Stomach (tissue), 8 donors: ENCODE measurements at regions not wholly inside any gene's neighbourhood (a gene's known extent, or its start where the extent isn't known, plus 50 kb on each side); places are given as distances from the start of the nearest gene placed in this dataset.
A peak's percentile ranks its signal among the peaks of the same experiment; 100 is the strongest.

Experiments used
- DNase-seq, 2 donors: peaks; one replicate each; pipeline versions ENCODE4 v3.0.0 to v3.0.0-alpha.2; 2013 to 2019
- H3K27ac ChIP-seq, 5 donors: fragments of 200-600 bp in 4 of 5; sonication (generic) in 4 of 5; one replicate each; pipeline ENCODE4 v1.5.1; 2013 to 2019; ENCODE audit warnings: mild to moderate bottlenecking in 1 of 5, moderate library complexity in 1 of 5
- H3K27me3 ChIP-seq, 3 donors: fragments of 200-600 bp; sonication (generic); one replicate each; pipeline ENCODE4 v1.5.1; 2017 to 2019; ENCODE audit warnings: mixed run types in 1 of 3
- H3K36me3 ChIP-seq, 4 donors: fragments of 200-600 bp; sonication (generic); 1 replicate in 3 of 4; 2 replicates in 1 of 4; pipeline ENCODE4 v1.5.1; 2016 to 2019
- H3K4me1 ChIP-seq, 4 donors: fragments of 200-600 bp; sonication (generic); one replicate each; pipeline ENCODE4 v1.5.1; 2016 to 2019
- H3K4me3 ChIP-seq, 4 donors: fragments of 200-600 bp; sonication (generic) in 3 of 4; one replicate each; pipeline ENCODE4 v1.5.1; 2016 to 2019; ENCODE audit warnings: mild to moderate bottlenecking in 1 of 4
- H3K9me3 ChIP-seq, 4 donors: fragments of 200-600 bp; sonication (generic); one replicate each; pipeline ENCODE4 v1.5.1; 2016 to 2019
- EP300 ChIP-seq: sonication (generic); formaldehyde crosslinking; IDR thresholded peaks from one replicate; pipeline ENCODE4 v1.6.1; 2017; ENCODE audit warnings: antibody characterized with exemption
- POLR2A ChIP-seq, 4 donors: fragments of 450-650 bp; IDR thresholded peaks; one replicate each; pipeline ENCODE4 v1.6.1; 2016; ENCODE audit warnings: antibody characterized with exemption in 4 of 4, control low read depth in 2 of 4, mild to moderate bottlenecking in 1 of 4, moderate library complexity in 1 of 4
- POLR2AphosphoS5 ChIP-seq, 3 donors: sonication (generic); formaldehyde crosslinking; IDR thresholded peaks; one replicate each; pipeline ENCODE4 v1.6.1; 2016; ENCODE audit warnings: antibody characterized with exemption in 3 of 3
- WGBS, 5 donors: extraction: QIAGEN DNeasy Blood & Tissue Kit in 3 of 5; methylation state at CpG; one replicate each; pipeline versions ENCODE4 v1.1.5 to v1.1.7; 2013 to 2018; 5-methylcytosine and 5-hydroxymethylcytosine counted together
- intact Hi-C: fragments of 100-400 bp; cut with DNase I; formaldehyde crosslinking; loops from one replicate; pipeline ENCODE4 v1.15.1; 2023; ENCODE audit warnings: low total_unique reads
- TF ChIP-seq, protein P1 (sequence below), 7 experiments: fragments of 450-650 bp in 4 of 7; fragments of 200-600 bp in 3 of 7; sonication (generic) in 3 of 7; IDR thresholded peaks; one replicate each; pipeline ENCODE4 v1.5.1; 2016 to 2019; ENCODE audit warnings: antibody characterized with exemption in 7 of 7, control low read depth in 2 of 7, mild to moderate bottlenecking in 1 of 7
- donor health status: healthy with polysubstance abuse.
- donor health status: Bipolar disorder and iron deficiency.
- donor health status: healthy.

DNA sequence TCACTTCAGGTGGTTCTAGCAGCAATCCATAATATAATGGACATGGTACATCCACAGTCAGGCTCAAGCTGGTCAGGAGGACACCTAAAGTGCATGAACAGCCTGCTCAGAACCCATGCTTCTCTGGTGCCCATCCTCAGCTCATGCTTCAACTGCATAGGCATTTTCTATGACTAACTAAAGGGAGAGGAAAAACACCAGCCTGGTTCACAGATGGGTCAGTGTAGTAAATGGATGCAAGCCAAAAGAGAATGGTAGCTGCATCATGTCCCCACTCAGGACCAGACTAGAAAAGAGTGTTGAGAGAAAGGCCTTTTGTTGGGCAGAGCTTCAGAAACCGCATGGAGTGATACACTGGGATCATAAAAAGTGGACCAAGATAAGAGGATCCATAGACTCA is 556.6 kb downstream of the TLE1 start:
- Histone ChIP-seq H3K27me3 (no peaks in the 10 kb centered on the region), H3K4me3 (no peak overlapping the region), H3K9me3 (no peaks in the 10 kb centered on the region), H3K36me3 (no peaks in the 10 kb centered on the region), H3K27ac (no peak overlapping the region), H3K4me1 (no peaks in the 10 kb centered on the region)
- TF ChIP-seq, protein P1, sequence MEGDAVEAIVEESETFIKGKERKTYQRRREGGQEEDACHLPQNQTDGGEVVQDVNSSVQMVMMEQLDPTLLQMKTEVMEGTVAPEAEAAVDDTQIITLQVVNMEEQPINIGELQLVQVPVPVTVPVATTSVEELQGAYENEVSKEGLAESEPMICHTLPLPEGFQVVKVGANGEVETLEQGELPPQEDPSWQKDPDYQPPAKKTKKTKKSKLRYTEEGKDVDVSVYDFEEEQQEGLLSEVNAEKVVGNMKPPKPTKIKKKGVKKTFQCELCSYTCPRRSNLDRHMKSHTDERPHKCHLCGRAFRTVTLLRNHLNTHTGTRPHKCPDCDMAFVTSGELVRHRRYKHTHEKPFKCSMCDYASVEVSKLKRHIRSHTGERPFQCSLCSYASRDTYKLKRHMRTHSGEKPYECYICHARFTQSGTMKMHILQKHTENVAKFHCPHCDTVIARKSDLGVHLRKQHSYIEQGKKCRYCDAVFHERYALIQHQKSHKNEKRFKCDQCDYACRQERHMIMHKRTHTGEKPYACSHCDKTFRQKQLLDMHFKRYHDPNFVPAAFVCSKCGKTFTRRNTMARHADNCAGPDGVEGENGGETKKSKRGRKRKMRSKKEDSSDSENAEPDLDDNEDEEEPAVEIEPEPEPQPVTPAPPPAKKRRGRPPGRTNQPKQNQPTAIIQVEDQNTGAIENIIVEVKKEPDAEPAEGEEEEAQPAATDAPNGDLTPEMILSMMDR (IDR thresholded peaks at IDR 0.05): no peak
- TF ChIP-seq EP300 (no peak), POLR2A (IDR thresholded peaks at IDR 0.05) (no peak), POLR2AphosphoS5 (IDR thresholded peaks at IDR 0.05) (no peak)
- DNase-seq: no peak
- 64 to 87% (median 79%) methylated on average over 1 of the region's 1 CpG for WGBS, 5 donors
- intact Hi-C loops: no loop called here

DNA sequence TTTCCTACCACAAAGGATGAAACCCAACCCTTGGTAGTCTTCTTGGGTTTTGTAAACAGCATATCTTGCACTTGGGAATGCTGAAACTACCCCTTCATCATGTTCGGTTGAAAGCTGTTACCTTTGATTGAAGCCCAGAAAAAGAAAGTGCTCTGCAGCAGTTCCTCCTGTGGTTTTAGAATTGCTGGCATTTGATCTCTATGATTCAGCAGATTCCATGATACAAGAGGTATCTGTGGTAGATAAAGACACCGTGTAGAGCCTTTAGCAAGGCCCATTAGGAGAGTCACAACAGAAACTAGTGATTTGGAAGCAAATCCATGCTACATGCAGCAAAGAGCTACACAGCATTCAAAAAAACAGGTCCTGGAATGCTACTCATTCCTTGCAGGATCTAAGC is 557.0 kb downstream of the TLE1 start:
- intact Hi-C loops: no loop called here
- Histone ChIP-seq H3K4me3 (no peak overlapping the region), H3K27ac (no peak overlapping the region), H3K36me3 (no peaks in the 10 kb centered on the region), H3K4me1 (no peaks in the 10 kb centered on the region), H3K27me3 (no peaks in the 10 kb centered on the region), H3K9me3 (no peaks in the 10 kb centered on the region)
- WGBS, 5 donors: 40 to 49% (median 45%) methylated on average over 2 of the region's 2 CpGs
- DNase-seq: no peak
- no peak for TF ChIP-seq POLR2A (IDR thresholded peaks at IDR 0.05)
- no peak for TF ChIP-seq POLR2AphosphoS5 (IDR thresholded peaks at IDR 0.05)
- TF ChIP-seq EP300: no peak

DNA sequence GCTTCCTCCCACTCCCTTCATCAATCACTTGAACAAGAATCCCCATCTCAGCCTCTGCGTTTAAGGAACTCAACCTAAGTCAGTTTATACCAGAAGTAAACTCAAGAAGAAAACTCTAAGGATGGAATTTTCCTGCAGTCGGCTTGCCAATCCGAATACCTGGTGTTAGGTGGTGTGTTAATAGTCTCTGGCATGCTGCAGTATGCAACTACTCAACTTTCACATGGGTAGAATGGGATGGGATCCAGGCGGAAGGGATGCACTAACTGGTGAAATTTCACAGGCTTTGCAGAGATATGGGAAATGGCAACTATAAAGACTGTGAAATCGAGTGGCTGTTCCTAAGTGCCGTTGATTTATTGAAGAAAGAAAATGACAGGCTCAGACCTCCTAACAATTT is 560.6 kb downstream of the TLE1 start:
- Histone ChIP-seq H3K4me3 (no peak overlapping the region), H3K27ac (no peak overlapping the region), H3K9me3 (no peaks in the 10 kb centered on the region), H3K36me3 (no peaks in the 10 kb centered on the region), H3K27me3 (no peaks in the 10 kb centered on the region), H3K4me1 (no peaks in the 10 kb centered on the region)
- WGBS, 5 donors: 72 to 89% (median 80%) methylated on average over 6 of the region's 6 CpGs
- peak in 1 of 2 donors; percentile 9 for DNase-seq
- intact Hi-C loops: no loop called here
- TF ChIP-seq EP300 (no peak), POLR2AphosphoS5 (IDR thresholded peaks at IDR 0.05) (no peak), POLR2A (IDR thresholded peaks at IDR 0.05) (no peak)
- TF ChIP-seq, protein P1 (IDR thresholded peaks at IDR 0.05): no peak

GRCh38 chr9:81125446-81126092 is 563.8 kb downstream of the TLE1 start:
- Histone ChIP-seq H3K27me3 (no peaks in the 10 kb centered on the region), H3K4me1 (no peaks in the 10 kb centered on the region), H3K36me3 (no peaks in the 10 kb centered on the region), H3K27ac (no peak overlapping the region), H3K9me3 (no peaks in the 10 kb centered on the region), H3K4me3 (no peak overlapping the region)
- no peak for DNase-seq
- intact Hi-C loops: no loop called here
- 34 to 54% (median 37%) methylated on average over 3 of the region's 3 CpGs for WGBS, 5 donors
- TF ChIP-seq POLR2A (IDR thresholded peaks at IDR 0.05) (no peak), EP300 (no peak), POLR2AphosphoS5 (IDR thresholded peaks at IDR 0.05) (no peak)
- TF ChIP-seq, protein P1 (IDR thresholded peaks at IDR 0.05): no peak

GRCh38 chr9:81123526-81123925 is 565.8 kb downstream of the TLE1 start:
- Histone ChIP-seq H3K4me3 (no peak overlapping the region), H3K27me3 (no peaks in the 10 kb centered on the region), H3K9me3 (no peaks in the 10 kb centered on the region), H3K4me1 (no peaks in the 10 kb centered on the region), H3K36me3 (no peaks in the 10 kb centered on the region), H3K27ac (no peak overlapping the region)
- DNase-seq: no peak
- no peak for TF ChIP-seq POLR2A (IDR thresholded peaks at IDR 0.05)
- TF ChIP-seq EP300: no peak
- TF ChIP-seq, protein P1 (IDR thresholded peaks at IDR 0.05): no peak
- no peak for TF ChIP-seq POLR2AphosphoS5 (IDR thresholded peaks at IDR 0.05)
- intact Hi-C loops: no loop called here
- 66 to 91% (median 77%) methylated on average over 3 of the region's 3 CpGs for WGBS, 5 donors
